ENCODE measurements at regions not wholly inside any gene's neighbourhood (a gene's known extent, or its start where the extent isn't known, plus 50 kb on each side); places are given as distances from the start of the nearest gene placed in this dataset.

GRCh38 chr3:106182950-106183511, 314.2 kb upstream of the CBLB start:
- no peak for DNase-seq (ENCODE audit: low read depth)
- no peak for TF ChIP-seq CTCF (IDR thresholded peaks at IDR 0.05; ENCODE audit: insufficient read depth, low read length)
- H3K4me3 ChIP-seq (ENCODE audit: low read depth, low read length), result no peak overlapping the region

- peak; percentile 86 for DNase-seq (ENCODE audit: low read depth)
- no peak overlapping the region for H3K4me3 ChIP-seq (ENCODE audit: low read depth, low read length)
- TF ChIP-seq CTCF (IDR thresholded peaks at IDR 0.05; ENCODE audit: insufficient read depth, low read length), result no peak
Observed at GRCh38 chr3:106183762-106184391, 315.1 kb upstream of the CBLB start.

- no peak for DNase-seq (ENCODE audit: low read depth)
- no peak overlapping the region for H3K4me3 ChIP-seq (ENCODE audit: low read depth, low read length)
- TF ChIP-seq CTCF (IDR thresholded peaks at IDR 0.05; ENCODE audit: insufficient read depth, low read length), result no peak
Observed at GRCh38 chr3:106184540-106185457, 316.0 kb upstream of the CBLB start.

GRCh38 chr3:106185949-106186348, 317.1 kb upstream of the CBLB start:
- no peak for TF ChIP-seq CTCF (IDR thresholded peaks at IDR 0.05; ENCODE audit: insufficient read depth, low read length)
- no peak overlapping the region for H3K4me3 ChIP-seq (ENCODE audit: low read depth, low read length)
- no peak for DNase-seq (ENCODE audit: low read depth)

- no peak for TF ChIP-seq CTCF (IDR thresholded peaks at IDR 0.05; ENCODE audit: insufficient read depth, low read length)
- no peak for DNase-seq (ENCODE audit: low read depth)
- H3K4me3 ChIP-seq (ENCODE audit: low read depth, low read length), result no peak overlapping the region
Observed at GRCh38 chr3:106190296-106190695, 321.5 kb upstream of the CBLB start.

GRCh38 chr3:106191211-106191610, 322.4 kb upstream of the CBLB start:
- peak; percentile 21 for DNase-seq (ENCODE audit: low read depth)
- no peak for TF ChIP-seq CTCF (IDR thresholded peaks at IDR 0.05; ENCODE audit: insufficient read depth, low read length)
- no peak overlapping the region for H3K4me3 ChIP-seq (ENCODE audit: low read depth, low read length)
